ENCODE measurements at regions not wholly inside any gene's neighbourhood (a gene's known extent, or its start where the extent isn't known, plus 50 kb on each side); places are given as distances from the start of the nearest gene placed in this dataset.

- no peaks in the 10 kb centered on the region for H3K9me3 ChIP-seq (ENCODE audit: low read depth, low read length)
- DNase-seq (ENCODE audit: insufficient read length, low spot score, missing footprints) = no peak
These were observed 468.6 kb upstream of the FAT1 start for GRCh38 chr4:187192266-187192665.

GRCh38 chr4:187193141-187193540, 469.5 kb upstream of the FAT1 start:
- DNase-seq (ENCODE audit: insufficient read length, low spot score, missing footprints) = no peak
- H3K36me3 ChIP-seq (ENCODE audit: insufficient read depth, low read length) = no peaks in the 10 kb centered on the region
- H4K20me1 ChIP-seq (ENCODE audit: insufficient read depth, low read length) = no peaks in the 10 kb centered on the region
- no peak overlapping the region for H3K4me2 ChIP-seq (ENCODE audit: insufficient read depth, low read length)
- no peak for TF ChIP-seq CTCF (IDR thresholded peaks at IDR 0.05; ENCODE audit: extremely low read depth, low read depth, low read length)
- H3K4me1 ChIP-seq (ENCODE audit: insufficient read depth, low read length) = no peaks in the 10 kb centered on the region
- no peak overlapping the region for H2AFZ ChIP-seq (ENCODE audit: low read length)
- no peaks in the 10 kb centered on the region for H3K79me2 ChIP-seq (ENCODE audit: insufficient read depth, low read length)
- H3K27ac ChIP-seq (ENCODE audit: low read depth, low read length) = no peak overlapping the region
- H3K9me3 ChIP-seq (ENCODE audit: low read depth, low read length) = no peaks in the 10 kb centered on the region
- no peak overlapping the region for H3K4me3 ChIP-seq (ENCODE audit: insufficient read depth, low read length)
- no peaks in the 10 kb centered on the region for H3K27me3 ChIP-seq (ENCODE audit: insufficient read depth, low read length)

More at GRCh38 chr4:187192266-187192665, 468.6 kb upstream of the FAT1 start:
- no peak for TF ChIP-seq CTCF (IDR thresholded peaks at IDR 0.05; ENCODE audit: extremely low read depth, low read depth, low read length)
- no peaks in the 10 kb centered on the region for H3K36me3 ChIP-seq (ENCODE audit: insufficient read depth, low read length)
- H2AFZ ChIP-seq (ENCODE audit: low read length) = no peak overlapping the region
- no peak overlapping the region for H3K4me2 ChIP-seq (ENCODE audit: insufficient read depth, low read length)
- no peak overlapping the region for H3K27ac ChIP-seq (ENCODE audit: low read depth, low read length)
- H3K4me1 ChIP-seq (ENCODE audit: insufficient read depth, low read length) = no peaks in the 10 kb centered on the region
- H3K27me3 ChIP-seq (ENCODE audit: insufficient read depth, low read length) = no peaks in the 10 kb centered on the region
- no peaks in the 10 kb centered on the region for H4K20me1 ChIP-seq (ENCODE audit: insufficient read depth, low read length)
- no peaks in the 10 kb centered on the region for H3K79me2 ChIP-seq (ENCODE audit: insufficient read depth, low read length)
- no peak overlapping the region for H3K4me3 ChIP-seq (ENCODE audit: insufficient read depth, low read length)

GRCh38 chr4:187204389-187204918, 480.8 kb upstream of the FAT1 start:
- H3K4me3 ChIP-seq (ENCODE audit: insufficient read depth, low read length) = no peak overlapping the region
- no peaks in the 10 kb centered on the region for H3K27me3 ChIP-seq (ENCODE audit: insufficient read depth, low read length)
- no peak overlapping the region for H2AFZ ChIP-seq (ENCODE audit: low read length)
- no peaks in the 10 kb centered on the region for H3K36me3 ChIP-seq (ENCODE audit: insufficient read depth, low read length)
- DNase-seq (ENCODE audit: insufficient read length, low spot score, missing footprints) = no peak
- no peaks in the 10 kb centered on the region for H3K9me3 ChIP-seq (ENCODE audit: low read depth, low read length)
- no peak for TF ChIP-seq CTCF (IDR thresholded peaks at IDR 0.05; ENCODE audit: extremely low read depth, low read depth, low read length)
- H3K4me1 ChIP-seq (ENCODE audit: insufficient read depth, low read length) = peaks cover 2% of the 10 kb centered on the region
- H4K20me1 ChIP-seq (ENCODE audit: insufficient read depth, low read length) = no peaks in the 10 kb centered on the region
- no peak overlapping the region for H3K27ac ChIP-seq (ENCODE audit: low read depth, low read length)
- H3K4me2 ChIP-seq (ENCODE audit: insufficient read depth, low read length) = no peak overlapping the region
- H3K79me2 ChIP-seq (ENCODE audit: insufficient read depth, low read length) = no peaks in the 10 kb centered on the region

- TF ChIP-seq CTCF (IDR thresholded peaks at IDR 0.05; ENCODE audit: extremely low read depth, low read depth, low read length) = no peak
- H3K27me3 ChIP-seq (ENCODE audit: insufficient read depth, low read length) = no peaks in the 10 kb centered on the region
- H3K36me3 ChIP-seq (ENCODE audit: insufficient read depth, low read length) = no peaks in the 10 kb centered on the region
- no peaks in the 10 kb centered on the region for H4K20me1 ChIP-seq (ENCODE audit: insufficient read depth, low read length)
- no peak overlapping the region for H2AFZ ChIP-seq (ENCODE audit: low read length)
- H3K27ac ChIP-seq (ENCODE audit: low read depth, low read length) = no peak overlapping the region
- H3K4me1 ChIP-seq (ENCODE audit: insufficient read depth, low read length) = peaks cover 5% of the 10 kb centered on the region
- DNase-seq (ENCODE audit: insufficient read length, low spot score, missing footprints) = no peak
- no peak overlapping the region for H3K4me2 ChIP-seq (ENCODE audit: insufficient read depth, low read length)
- H3K4me3 ChIP-seq (ENCODE audit: insufficient read depth, low read length) = no peak overlapping the region
- no peaks in the 10 kb centered on the region for H3K79me2 ChIP-seq (ENCODE audit: insufficient read depth, low read length)
- H3K9me3 ChIP-seq (ENCODE audit: low read depth, low read length) = no peaks in the 10 kb centered on the region
These were observed 484.3 kb upstream of the FAT1 start for GRCh38 chr4:187207931-187208330.
